ENCODE measurements at regions not wholly inside any gene's neighbourhood (a gene's known extent, or its start where the extent isn't known, plus 50 kb on each side); places are given as distances from the start of the nearest gene placed in this dataset.

DNA sequence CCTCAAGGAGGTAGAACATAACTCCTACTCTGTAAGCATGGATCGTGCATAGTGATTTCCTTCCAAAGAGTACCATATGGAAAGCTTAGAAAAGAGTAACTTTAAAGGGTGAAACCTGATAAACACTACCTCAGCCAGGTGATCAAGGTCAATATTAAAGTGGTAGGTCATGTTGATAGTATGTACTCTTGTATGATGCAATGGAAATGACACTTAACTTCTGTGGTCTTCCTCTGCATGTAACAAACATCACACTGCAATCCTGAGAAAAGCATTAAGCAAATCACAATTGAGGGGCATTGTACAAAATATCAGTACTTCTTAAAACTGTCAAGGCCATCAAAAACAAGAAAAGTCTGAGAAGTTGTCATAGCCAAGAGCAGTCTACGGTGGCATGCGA, 83.8 kb downstream of the LEPR start:
- Histone ChIP-seq H3K4me3 (ENCODE audit: low read depth, low read length, poor library complexity, severe bottlenecking) (no peak overlapping the region), H3K4me2 (ENCODE audit: low read length) (no peak overlapping the region), H3K27me3 (ENCODE audit: insufficient read depth, low read length) (no peaks in the 10 kb centered on the region), H3K27ac (ENCODE audit: low read depth, low read length, poor library complexity, severe bottlenecking) (no peak overlapping the region), H3K79me2 (ENCODE audit: insufficient read depth, low read length) (no peaks in the 10 kb centered on the region), H3K36me3 (ENCODE audit: insufficient read depth, low read length) (no peaks in the 10 kb centered on the region), H3K9me2 (ENCODE audit: low read depth, low read length) (no peaks in the 10 kb centered on the region), H3K9me3 (ENCODE audit: low read length) (no peaks in the 10 kb centered on the region), H2AFZ (ENCODE audit: low read length) (no peak overlapping the region), H3K9ac (ENCODE audit: low read length) (no peak overlapping the region), H4K20me1 (ENCODE audit: insufficient read depth, low read length) (no peaks in the 10 kb centered on the region), H3K4me1 (ENCODE audit: insufficient read depth, low read length, severe bottlenecking) (no peaks in the 10 kb centered on the region), H3F3A (ENCODE audit: insufficient read depth, low read length) (no peaks in the 10 kb centered on the region)
- no peak for TF ChIP-seq EZH2 (IDR thresholded peaks at IDR 0.05; ENCODE audit: borderline replicate concordance, low read length)
- TF ChIP-seq, protein P1, sequence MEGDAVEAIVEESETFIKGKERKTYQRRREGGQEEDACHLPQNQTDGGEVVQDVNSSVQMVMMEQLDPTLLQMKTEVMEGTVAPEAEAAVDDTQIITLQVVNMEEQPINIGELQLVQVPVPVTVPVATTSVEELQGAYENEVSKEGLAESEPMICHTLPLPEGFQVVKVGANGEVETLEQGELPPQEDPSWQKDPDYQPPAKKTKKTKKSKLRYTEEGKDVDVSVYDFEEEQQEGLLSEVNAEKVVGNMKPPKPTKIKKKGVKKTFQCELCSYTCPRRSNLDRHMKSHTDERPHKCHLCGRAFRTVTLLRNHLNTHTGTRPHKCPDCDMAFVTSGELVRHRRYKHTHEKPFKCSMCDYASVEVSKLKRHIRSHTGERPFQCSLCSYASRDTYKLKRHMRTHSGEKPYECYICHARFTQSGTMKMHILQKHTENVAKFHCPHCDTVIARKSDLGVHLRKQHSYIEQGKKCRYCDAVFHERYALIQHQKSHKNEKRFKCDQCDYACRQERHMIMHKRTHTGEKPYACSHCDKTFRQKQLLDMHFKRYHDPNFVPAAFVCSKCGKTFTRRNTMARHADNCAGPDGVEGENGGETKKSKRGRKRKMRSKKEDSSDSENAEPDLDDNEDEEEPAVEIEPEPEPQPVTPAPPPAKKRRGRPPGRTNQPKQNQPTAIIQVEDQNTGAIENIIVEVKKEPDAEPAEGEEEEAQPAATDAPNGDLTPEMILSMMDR (IDR thresholded peaks at IDR 0.05; ENCODE audit: low read length) = no peak

DNA sequence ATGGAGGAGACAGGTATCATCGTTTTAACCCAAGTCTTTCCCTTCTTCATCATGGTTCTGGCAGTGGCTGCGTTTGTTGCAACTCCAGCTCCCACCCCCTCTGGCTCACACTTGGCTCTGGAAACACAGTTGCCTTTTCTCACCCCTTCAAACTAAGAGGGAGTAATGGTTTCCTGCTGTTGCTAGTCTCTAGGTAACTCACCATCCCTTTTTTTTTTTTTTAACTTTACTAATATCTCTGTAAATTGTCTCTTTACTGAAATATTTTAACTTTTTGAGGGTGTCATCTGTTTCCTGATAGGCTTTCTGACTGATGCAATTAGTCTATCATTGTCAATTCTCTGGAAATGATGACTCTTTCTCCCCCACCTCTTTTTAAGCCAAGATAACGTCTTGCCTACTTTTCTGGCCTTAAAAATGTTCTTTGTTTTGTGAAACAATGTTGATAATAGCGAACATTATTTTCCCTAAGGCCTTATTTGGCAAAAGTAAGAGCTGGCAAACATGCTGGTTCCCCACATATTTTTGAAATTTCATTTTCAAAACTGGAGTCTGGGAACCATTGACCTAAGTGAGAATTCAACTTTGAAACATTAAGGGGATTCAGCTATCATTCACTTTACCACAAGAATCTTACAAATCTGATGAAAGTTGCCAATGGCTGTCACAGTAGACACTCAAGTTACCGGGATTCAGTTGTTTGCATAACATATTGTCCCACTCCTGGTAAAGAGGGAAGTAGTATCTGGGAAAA, 85.3 kb downstream of the LEPR start:
- no peaks in the 10 kb centered on the region for H4K20me1 ChIP-seq (ENCODE audit: insufficient read depth, low read length)
- H3K9me3 ChIP-seq (ENCODE audit: low read length) = no peaks in the 10 kb centered on the region
- H3K4me3 ChIP-seq (ENCODE audit: low read depth, low read length, poor library complexity, severe bottlenecking) = no peak overlapping the region
- H3K4me1 ChIP-seq (ENCODE audit: insufficient read depth, low read length, severe bottlenecking) = no peaks in the 10 kb centered on the region
- no peaks in the 10 kb centered on the region for H3K27me3 ChIP-seq (ENCODE audit: insufficient read depth, low read length)
- H3K36me3 ChIP-seq (ENCODE audit: insufficient read depth, low read length) = no peaks in the 10 kb centered on the region
- H3K4me2 ChIP-seq (ENCODE audit: low read length) = no peak overlapping the region
- TF ChIP-seq EZH2 (IDR thresholded peaks at IDR 0.05; ENCODE audit: borderline replicate concordance, low read length) = no peak
- TF ChIP-seq, protein P1 (IDR thresholded peaks at IDR 0.05; ENCODE audit: low read length) = no peak
- H3K79me2 ChIP-seq (ENCODE audit: insufficient read depth, low read length) = no peaks in the 10 kb centered on the region
- no peaks in the 10 kb centered on the region for H3K9me2 ChIP-seq (ENCODE audit: low read depth, low read length)
- no peak overlapping the region for H3K27ac ChIP-seq (ENCODE audit: low read depth, low read length, poor library complexity, severe bottlenecking)
- no peak overlapping the region for H3K9ac ChIP-seq (ENCODE audit: low read length)
- H2AFZ ChIP-seq (ENCODE audit: low read length) = no peak overlapping the region
- H3F3A ChIP-seq (ENCODE audit: insufficient read depth, low read length) = no peaks in the 10 kb centered on the region

DNA sequence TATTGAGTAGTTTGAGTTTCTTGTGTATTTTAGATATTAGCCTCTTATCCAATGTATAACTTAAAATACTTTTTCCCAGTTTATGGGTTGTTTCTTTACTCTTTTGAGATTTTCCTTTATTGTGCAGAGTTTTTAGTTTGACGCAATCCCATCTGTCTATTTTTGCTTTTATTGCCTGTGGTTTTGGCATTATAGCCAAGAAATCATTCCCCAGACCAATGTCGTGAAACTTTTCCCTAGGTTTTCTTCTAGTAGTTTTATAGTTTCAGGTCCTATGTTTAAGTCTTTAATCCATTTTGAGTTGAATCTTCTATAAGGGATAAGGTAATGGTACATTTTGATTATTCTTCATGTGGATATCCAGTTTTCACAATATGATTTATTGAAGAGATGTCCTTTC, 87.6 kb downstream of the LEPR start:
- H3K9ac ChIP-seq (ENCODE audit: low read length) = no peak overlapping the region
- H3K9me3 ChIP-seq (ENCODE audit: low read length) = no peaks in the 10 kb centered on the region
- H3K27ac ChIP-seq (ENCODE audit: low read depth, low read length, poor library complexity, severe bottlenecking) = no peak overlapping the region
- no peaks in the 10 kb centered on the region for H3K9me2 ChIP-seq (ENCODE audit: low read depth, low read length)
- TF ChIP-seq, protein P1 (IDR thresholded peaks at IDR 0.05; ENCODE audit: low read length) = no peak
- TF ChIP-seq EZH2 (IDR thresholded peaks at IDR 0.05; ENCODE audit: borderline replicate concordance, low read length) = no peak
- no peak overlapping the region for H3K4me2 ChIP-seq (ENCODE audit: low read length)
- no peaks in the 10 kb centered on the region for H3F3A ChIP-seq (ENCODE audit: insufficient read depth, low read length)
- no peak overlapping the region for H3K4me3 ChIP-seq (ENCODE audit: low read depth, low read length, poor library complexity, severe bottlenecking)
- H3K79me2 ChIP-seq (ENCODE audit: insufficient read depth, low read length) = no peaks in the 10 kb centered on the region
- H4K20me1 ChIP-seq (ENCODE audit: insufficient read depth, low read length) = no peaks in the 10 kb centered on the region
- H2AFZ ChIP-seq (ENCODE audit: low read length) = no peak overlapping the region
- H3K4me1 ChIP-seq (ENCODE audit: insufficient read depth, low read length, severe bottlenecking) = no peaks in the 10 kb centered on the region
- H3K36me3 ChIP-seq (ENCODE audit: insufficient read depth, low read length) = no peaks in the 10 kb centered on the region
- H3K27me3 ChIP-seq (ENCODE audit: insufficient read depth, low read length) = no peaks in the 10 kb centered on the region
